Hematopoietic multipotent progenitor cell treated with erythropoietin and hydrocortisone succinate and interleukin-3 and kit ligand, for 15 days (in vitro differentiated cells): ENCODE measurements at regions not wholly inside any gene's neighbourhood (a gene's known extent, or its start where the extent isn't known, plus 50 kb on each side); places are given as distances from the start of the nearest gene placed in this dataset.

ENCODE experiments used
- DNase-seq: peaks from one replicate; pipeline ENCODE4 v3.0.0-alpha.2; 2015; ENCODE audit warnings: low spot score

GRCh38 chr2:59005836-59006615 lies 764.9 kb upstream of the FANCL start:
- no peak for DNase-seq

GRCh38 chr2:59004621-59005020 lies 763.5 kb upstream of the FANCL start:
- DNase-seq: no peak

GRCh38 chr2:59000796-59001195 lies 759.7 kb upstream of the FANCL start:
- no peak for DNase-seq

GRCh38 chr2:58992062-58992706 lies 751.1 kb upstream of the FANCL start:
- no peak for DNase-seq

GRCh38 chr2:58991357-58991756 lies 750.2 kb upstream of the FANCL start:
- no peak for DNase-seq

GRCh38 chr2:58985541-58985940 lies 744.4 kb upstream of the FANCL start:
- DNase-seq: no peak

GRCh38 chr2:58984731-58985130 lies 743.6 kb upstream of the FANCL start:
- no peak for DNase-seq

- DNase-seq: no peak
These were observed 742.0 kb upstream of the FANCL start for GRCh38 chr2:58983111-58983510.

- DNase-seq: no peak
These were observed 740.1 kb upstream of the FANCL start for GRCh38 chr2:58981237-58981636.

GRCh38 chr2:58976375-58977071 lies 735.4 kb upstream of the FANCL start:
- no peak for DNase-seq

- no peak for DNase-seq
These were observed 733.8 kb upstream of the FANCL start for GRCh38 chr2:58974881-58975280.

- DNase-seq: no peak
These were observed 733.3 kb upstream of the FANCL start for GRCh38 chr2:58974426-58974825.

GRCh38 chr2:58973811-58974281 lies 732.7 kb upstream of the FANCL start:
- DNase-seq: no peak

- DNase-seq: no peak
These were observed 731.6 kb upstream of the FANCL start for GRCh38 chr2:58972737-58973136.

GRCh38 chr2:58971511-58972360 lies 730.6 kb upstream of the FANCL start:
- no peak for DNase-seq

GRCh38 chr2:58970365-58970764 lies 729.2 kb upstream of the FANCL start:
- no peak for DNase-seq

GRCh38 chr2:58968885-58969284 lies 727.8 kb upstream of the FANCL start:
- no peak for DNase-seq

GRCh38 chr2:58967736-58968135 lies 726.6 kb upstream of the FANCL start:
- peak; percentile 32 for DNase-seq

GRCh38 chr2:58965602-58966001 lies 724.5 kb upstream of the FANCL start:
- no peak for DNase-seq

GRCh38 chr2:58959996-58960395 lies 718.9 kb upstream of the FANCL start:
- no peak for DNase-seq

GRCh38 chr2:58957188-58957840 lies 716.2 kb upstream of the FANCL start:
- no peak for DNase-seq
